Sigmoid colon (tissue), 6 donors: ENCODE measurements at regions not wholly inside any gene's neighbourhood (a gene's known extent, or its start where the extent isn't known, plus 50 kb on each side); places are given as distances from the start of the nearest gene placed in this dataset.

Experiments
- DNase-seq: peaks from one replicate; pipeline ENCODE4 v3.0.0-alpha.2; 2019
- H3K27ac ChIP-seq, 4 donors: fragments of 200-600 bp; sonication (generic); one replicate each; pipeline ENCODE4 v1.5.1; 2016 to 2019; ENCODE audit warnings: mild to moderate bottlenecking in 1 of 4
- H3K27me3 ChIP-seq, 3 donors: fragments of 200-600 bp; sonication (generic); one replicate each; pipeline ENCODE4 v1.5.1; 2019; ENCODE audit warnings: mild to moderate bottlenecking in 1 of 3
- H3K36me3 ChIP-seq, 4 donors: fragments of 200-600 bp; sonication (generic); one replicate each; pipeline ENCODE4 v1.5.1; 2016 to 2019
- H3K4me1 ChIP-seq, 4 donors: fragments of 200-600 bp; sonication (generic); one replicate each; pipeline ENCODE4 v1.5.1; 2017 to 2019
- H3K4me3 ChIP-seq, 4 donors: fragments of 200-600 bp; sonication (generic); one replicate each; pipeline ENCODE4 v1.5.1; 2017 to 2019; ENCODE audit warnings: mild to moderate bottlenecking in 2 of 4, moderate library complexity in 1 of 4
- H3K9me3 ChIP-seq, 4 donors: fragments of 200-600 bp in 3 of 4; sonication (generic) in 3 of 4; one replicate each; pipeline versions ENCODE4 v1.5.1 to v1.6.1; 2013 to 2019
- EP300 ChIP-seq, 4 donors: sonication (generic); formaldehyde crosslinking; IDR thresholded peaks; one replicate each; pipeline ENCODE4 v1.6.1; 2017; ENCODE audit warnings: antibody characterized with exemption in 4 of 4
- POLR2A ChIP-seq, 2 donors: fragments of 450-650 bp; IDR thresholded peaks; one replicate each; pipeline ENCODE4 v1.6.1; 2016; ENCODE audit warnings: antibody characterized with exemption in 2 of 2, mild to moderate bottlenecking in 2 of 2, moderate library complexity in 2 of 2
- POLR2AphosphoS5 ChIP-seq, 4 donors: sonication (generic); formaldehyde crosslinking; IDR thresholded peaks; one replicate each; pipeline ENCODE4 v1.6.1; 2017; ENCODE audit warnings: antibody characterized with exemption in 4 of 4
- WGBS, 2 donors: extraction: QIAGEN DNeasy Blood & Tissue Kit; methylation state at CpG; one replicate each; pipeline ENCODE4 v1.1.7; 2013; 5-methylcytosine and 5-hydroxymethylcytosine counted together
- intact Hi-C: fragments of 100-400 bp; cut with DNase I; formaldehyde crosslinking; loops from one replicate; pipeline ENCODE4 v1.15.1; 2023
- TF ChIP-seq, protein P1 (sequence below), 4 experiments: fragments of 450-650 bp in 3 of 4; fragments of 200-600 bp in 1 of 4; IDR thresholded peaks; one replicate each; pipeline ENCODE4 v1.5.1; 2016 to 2019; ENCODE audit warnings: antibody characterized with exemption in 4 of 4, mild to moderate bottlenecking in 3 of 4, moderate library complexity in 2 of 4
- donor health status: healthy with polysubstance abuse.
- donor health status: healthy.

DNA sequence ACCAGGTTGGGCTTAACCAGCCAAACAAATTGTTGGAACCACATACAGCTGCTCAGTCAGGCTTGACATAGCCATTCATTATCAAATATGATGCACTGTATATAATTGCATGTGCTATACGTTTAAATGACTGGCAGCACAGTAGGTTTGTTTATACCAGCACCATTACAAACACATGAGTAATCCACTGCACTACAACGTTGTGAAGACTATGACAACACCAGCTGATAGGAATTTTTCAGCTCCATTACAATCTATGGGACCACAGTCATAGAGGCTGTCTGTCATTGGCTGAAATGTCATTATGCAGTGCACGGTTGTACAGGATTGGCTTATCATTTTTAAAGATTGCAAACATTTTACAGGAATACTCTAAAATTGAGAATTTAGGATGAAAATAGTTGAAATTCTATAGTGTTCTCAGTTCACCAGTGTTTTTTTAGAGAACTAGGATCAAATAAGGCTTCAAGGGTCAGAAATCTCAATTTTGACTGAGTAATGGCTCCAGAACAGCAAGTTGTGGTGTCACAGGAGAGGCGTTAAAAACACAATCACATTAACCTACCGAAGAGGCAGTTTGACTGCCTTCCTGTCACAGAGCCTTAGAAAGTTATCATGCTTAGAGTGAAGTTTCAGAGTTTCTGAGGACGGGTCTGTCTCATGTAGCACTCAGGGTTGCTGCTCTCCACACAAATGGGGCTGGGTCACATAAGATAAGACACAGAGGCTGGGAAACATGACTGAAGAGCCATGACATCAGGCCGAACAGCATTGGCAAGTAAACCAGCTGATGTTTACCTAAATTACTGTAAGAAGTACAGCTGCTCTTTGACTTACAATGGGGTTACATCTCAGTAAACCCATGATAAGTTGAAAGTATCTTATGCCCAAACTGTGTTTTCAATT is 60.7 kb upstream of the SMLR1 start:
- Histone ChIP-seq H3K27me3 (no peaks in the 10 kb centered on the region), H3K9me3 (no peaks in the 10 kb centered on the region), H3K36me3 (no peaks in the 10 kb centered on the region), H3K4me3 (no peak overlapping the region), H3K4me1 (no peaks in the 10 kb centered on the region), H3K27ac (no peak overlapping the region)
- WGBS, 2 donors, result 68 to 79% methylated on average over 7 of the region's 7 CpGs
- no peak for DNase-seq
- TF ChIP-seq POLR2A (IDR thresholded peaks at IDR 0.05), result no peak
- TF ChIP-seq POLR2AphosphoS5 (IDR thresholded peaks at IDR 0.05), result no peak
- TF ChIP-seq EP300 (IDR thresholded peaks at IDR 0.05), result no peak
- TF ChIP-seq, protein P1, sequence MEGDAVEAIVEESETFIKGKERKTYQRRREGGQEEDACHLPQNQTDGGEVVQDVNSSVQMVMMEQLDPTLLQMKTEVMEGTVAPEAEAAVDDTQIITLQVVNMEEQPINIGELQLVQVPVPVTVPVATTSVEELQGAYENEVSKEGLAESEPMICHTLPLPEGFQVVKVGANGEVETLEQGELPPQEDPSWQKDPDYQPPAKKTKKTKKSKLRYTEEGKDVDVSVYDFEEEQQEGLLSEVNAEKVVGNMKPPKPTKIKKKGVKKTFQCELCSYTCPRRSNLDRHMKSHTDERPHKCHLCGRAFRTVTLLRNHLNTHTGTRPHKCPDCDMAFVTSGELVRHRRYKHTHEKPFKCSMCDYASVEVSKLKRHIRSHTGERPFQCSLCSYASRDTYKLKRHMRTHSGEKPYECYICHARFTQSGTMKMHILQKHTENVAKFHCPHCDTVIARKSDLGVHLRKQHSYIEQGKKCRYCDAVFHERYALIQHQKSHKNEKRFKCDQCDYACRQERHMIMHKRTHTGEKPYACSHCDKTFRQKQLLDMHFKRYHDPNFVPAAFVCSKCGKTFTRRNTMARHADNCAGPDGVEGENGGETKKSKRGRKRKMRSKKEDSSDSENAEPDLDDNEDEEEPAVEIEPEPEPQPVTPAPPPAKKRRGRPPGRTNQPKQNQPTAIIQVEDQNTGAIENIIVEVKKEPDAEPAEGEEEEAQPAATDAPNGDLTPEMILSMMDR (IDR thresholded peaks at IDR 0.05), result no peak
- intact Hi-C loops, result no loop called here

- intact Hi-C loops, result no loop called here
- DNase-seq, result no peak
- WGBS, 2 donors, result 91 to 92% methylated on average over 1 of the region's 1 CpG
- Histone ChIP-seq H3K4me1 (no peaks in the 10 kb centered on the region), H3K36me3 (no peaks in the 10 kb centered on the region), H3K27me3 (no peaks in the 10 kb centered on the region), H3K4me3 (no peak overlapping the region), H3K27ac (no peak overlapping the region), H3K9me3 (no peaks in the 10 kb centered on the region)
- no peak for TF ChIP-seq POLR2AphosphoS5 (IDR thresholded peaks at IDR 0.05)
- no peak for TF ChIP-seq POLR2A (IDR thresholded peaks at IDR 0.05)
- TF ChIP-seq, protein P1 (IDR thresholded peaks at IDR 0.05), result no peak
Observed at GRCh38 chr6:130769861-130770260, 57.3 kb upstream of the SMLR1 start.

GRCh38 chr6:130771741-130772140 is 55.5 kb upstream of the SMLR1 start:
- no peak overlapping the region for H3K27ac ChIP-seq
- no peaks in the 10 kb centered on the region for H3K9me3 ChIP-seq
- no peak for TF ChIP-seq POLR2AphosphoS5 (IDR thresholded peaks at IDR 0.05)
- TF ChIP-seq POLR2A (IDR thresholded peaks at IDR 0.05), result no peak
- no peak for TF ChIP-seq EP300 (IDR thresholded peaks at IDR 0.05)
- TF ChIP-seq, protein P1 (IDR thresholded peaks at IDR 0.05), result no peak
- DNase-seq, result no peak
- no peaks in the 10 kb centered on the region for H3K4me1 ChIP-seq
- no peaks in the 10 kb centered on the region for H3K27me3 ChIP-seq
- 70 to 81% methylated on average over 3 of the region's 3 CpGs for WGBS, 2 donors
- no peaks in the 10 kb centered on the region for H3K36me3 ChIP-seq
- no peak overlapping the region for H3K4me3 ChIP-seq
- intact Hi-C loops, result no loop called here

DNA sequence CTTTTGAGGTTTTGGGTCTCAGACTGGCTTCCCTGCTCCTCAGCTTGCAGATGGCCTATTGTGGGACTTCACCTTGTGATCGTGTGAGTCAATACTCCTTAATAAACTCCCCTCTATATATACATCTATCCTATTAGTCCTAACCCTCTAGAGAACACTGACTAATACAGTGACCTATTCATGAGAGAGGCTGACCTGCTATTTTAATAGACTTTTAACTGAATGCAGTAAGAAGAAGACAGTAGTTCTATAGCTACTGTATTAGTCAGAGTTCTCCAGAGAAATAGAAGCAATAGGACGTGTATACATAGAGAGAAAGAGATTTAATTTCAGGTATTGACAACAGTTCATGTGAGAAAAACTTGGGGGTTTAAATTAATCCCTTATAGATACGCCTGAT is 53.3 kb upstream of the SMLR1 start:
- Histone ChIP-seq H3K4me3 (no peak overlapping the region), H3K27me3 (no peaks in the 10 kb centered on the region), H3K36me3 (no peaks in the 10 kb centered on the region), H3K4me1 (peaks cover 0 to 7% (median 3%) of the 10 kb centered on the region in 4 donors), H3K27ac (no peak overlapping the region), H3K9me3 (no peaks in the 10 kb centered on the region)
- intact Hi-C loops, result no loop called here
- 80 to 84% methylated on average over 3 of the region's 3 CpGs for WGBS, 2 donors
- TF ChIP-seq EP300 (IDR thresholded peaks at IDR 0.05) (no peak), POLR2A (IDR thresholded peaks at IDR 0.05) (no peak), POLR2AphosphoS5 (IDR thresholded peaks at IDR 0.05) (no peak)
- TF ChIP-seq, protein P1 (IDR thresholded peaks at IDR 0.05), result no peak
- DNase-seq, result no peak
